Mucosa of stomach (tissue), 1 donor: ENCODE measurements at regions not wholly inside any gene's neighbourhood (a gene's known extent, or its start where the extent isn't known, plus 50 kb on each side); places are given as distances from the start of the nearest gene placed in this dataset.

Experiments used
- H3K27me3 ChIP-seq: one replicate; pipeline ENCODE4 v1.7.0; 2013; ENCODE audit warnings: mild to moderate bottlenecking, low read length; ENCODE audit not compliant: control insufficient read depth, insufficient read depth
- H3K36me3 ChIP-seq: one replicate; pipeline ENCODE4 v1.7.0; 2013; ENCODE audit warnings: low read length; ENCODE audit not compliant: control insufficient read depth, insufficient read depth
- H3K4me1 ChIP-seq: one replicate; pipeline ENCODE4 v1.7.0; 2013; ENCODE audit warnings: mild to moderate bottlenecking, low read length; ENCODE audit not compliant: control insufficient read depth, insufficient read depth
- H3K4me3 ChIP-seq: one replicate; pipeline ENCODE4 v1.7.0; 2013; ENCODE audit warnings: low read length
- H3K9ac ChIP-seq: one replicate; pipeline ENCODE4 v1.7.0; 2013; ENCODE audit warnings: mild to moderate bottlenecking, low read length, moderate library complexity
- H3K9me3 ChIP-seq: one replicate; pipeline ENCODE4 v1.7.0; 2013; ENCODE audit warnings: mild to moderate bottlenecking, low read length, moderate library complexity; ENCODE audit not compliant: control insufficient read depth
- donor health status: Pancreatic carcinoma.

- no peaks in the 10 kb centered on the region for H3K27me3 ChIP-seq
- no peaks in the 10 kb centered on the region for H3K9me3 ChIP-seq
- H3K36me3 ChIP-seq, result no peaks in the 10 kb centered on the region
- H3K4me1 ChIP-seq, result no peaks in the 10 kb centered on the region
- no peak overlapping the region for H3K9ac ChIP-seq
- no peak overlapping the region for H3K4me3 ChIP-seq
Measured at GRCh38 chr18:39037925-39038324, 1472.3 kb upstream of the CELF4 start.

DNA sequence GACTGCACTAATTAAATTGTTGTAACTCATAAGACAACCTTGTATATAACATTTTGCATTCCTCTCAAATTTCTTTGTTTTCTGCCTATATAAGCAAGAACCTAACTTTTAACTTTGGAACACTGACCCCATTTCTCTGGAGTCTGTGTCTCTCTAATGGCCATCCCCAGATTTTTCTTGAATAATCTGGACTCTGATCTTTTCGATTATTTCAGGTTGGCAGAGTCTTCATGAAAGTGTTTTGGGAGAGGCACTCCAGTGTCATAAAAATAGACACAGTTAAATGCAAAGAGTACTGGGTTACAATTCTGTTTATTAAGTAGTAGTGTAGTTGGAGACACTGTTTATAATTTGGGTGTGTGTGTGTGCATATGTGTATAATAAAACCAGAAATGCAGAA lies 1467.7 kb upstream of the CELF4 start:
- Histone ChIP-seq H3K4me1 (no peaks in the 10 kb centered on the region), H3K4me3 (no peak overlapping the region), H3K9me3 (no peaks in the 10 kb centered on the region), H3K9ac (no peak overlapping the region), H3K27me3 (no peaks in the 10 kb centered on the region), H3K36me3 (no peaks in the 10 kb centered on the region)

DNA sequence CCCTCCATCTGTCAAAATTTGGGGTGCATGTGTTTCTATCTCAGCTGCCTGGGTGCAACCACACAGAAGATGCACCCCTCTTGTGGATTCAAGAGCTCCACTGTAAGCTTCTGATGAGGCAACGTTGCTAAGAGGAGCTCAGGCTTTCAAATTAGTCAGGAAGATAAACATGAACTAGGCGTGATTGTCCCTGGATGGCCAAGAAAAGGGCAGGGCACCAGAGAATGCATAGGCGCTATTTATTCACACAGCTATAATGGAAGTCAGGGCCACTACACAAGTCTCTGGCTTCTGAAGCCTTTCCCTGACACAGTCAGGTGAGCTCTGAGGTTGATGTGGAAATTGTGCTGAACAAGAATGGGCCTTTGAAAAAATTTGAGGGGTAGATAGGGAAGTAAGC lies 1466.0 kb upstream of the CELF4 start:
- Histone ChIP-seq H3K9ac (no peak overlapping the region), H3K4me1 (no peaks in the 10 kb centered on the region), H3K27me3 (no peaks in the 10 kb centered on the region), H3K4me3 (no peak overlapping the region), H3K9me3 (no peaks in the 10 kb centered on the region), H3K36me3 (no peaks in the 10 kb centered on the region)

- Histone ChIP-seq H3K27me3 (no peaks in the 10 kb centered on the region), H3K4me3 (no peak overlapping the region), H3K36me3 (no peaks in the 10 kb centered on the region), H3K9ac (no peak overlapping the region), H3K4me1 (no peaks in the 10 kb centered on the region), H3K9me3 (no peaks in the 10 kb centered on the region)
Measured at GRCh38 chr18:39030124-39030655, 1464.6 kb upstream of the CELF4 start.

DNA sequence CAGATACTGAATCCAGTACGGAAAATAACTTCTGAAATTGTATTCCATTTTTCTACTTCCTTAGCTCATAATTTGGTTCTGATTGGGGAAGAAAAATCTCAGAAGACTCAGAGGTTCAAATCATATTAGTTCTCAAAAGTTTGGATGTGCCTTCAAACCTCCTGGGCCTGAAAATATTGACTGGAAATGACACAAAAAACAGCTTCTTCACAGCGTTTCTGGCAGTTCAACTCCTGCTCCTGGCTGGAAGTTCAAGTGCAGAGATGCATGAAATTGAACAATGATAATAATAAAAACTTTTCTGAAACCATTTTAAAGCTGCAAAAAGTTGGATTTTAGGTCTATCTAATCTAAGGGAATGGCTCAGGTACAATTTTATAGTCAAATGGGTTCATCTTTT lies 1459.9 kb upstream of the CELF4 start:
- Histone ChIP-seq H3K4me1 (no peaks in the 10 kb centered on the region), H3K9ac (no peak overlapping the region), H3K4me3 (no peak overlapping the region), H3K36me3 (no peaks in the 10 kb centered on the region), H3K27me3 (no peaks in the 10 kb centered on the region), H3K9me3 (no peaks in the 10 kb centered on the region)

- H3K9me3 ChIP-seq, result no peaks in the 10 kb centered on the region
- H3K9ac ChIP-seq, result no peak overlapping the region
- H3K4me3 ChIP-seq, result no peak overlapping the region
- H3K27me3 ChIP-seq, result no peaks in the 10 kb centered on the region
- H3K36me3 ChIP-seq, result no peaks in the 10 kb centered on the region
- H3K4me1 ChIP-seq, result no peaks in the 10 kb centered on the region
Measured at GRCh38 chr18:39019989-39020388, 1454.4 kb upstream of the CELF4 start.

- Histone ChIP-seq H3K27me3 (no peaks in the 10 kb centered on the region), H3K9ac (no peak overlapping the region), H3K4me3 (no peak overlapping the region), H3K9me3 (no peaks in the 10 kb centered on the region), H3K36me3 (no peaks in the 10 kb centered on the region), H3K4me1 (no peaks in the 10 kb centered on the region)
Measured at GRCh38 chr18:39007031-39007902, 1441.7 kb upstream of the CELF4 start.

- Histone ChIP-seq H3K4me1 (no peaks in the 10 kb centered on the region), H3K9ac (no peak overlapping the region), H3K36me3 (no peaks in the 10 kb centered on the region), H3K27me3 (no peaks in the 10 kb centered on the region), H3K9me3 (no peaks in the 10 kb centered on the region), H3K4me3 (no peak overlapping the region)
Measured at GRCh38 chr18:38996056-38996455, 1430.5 kb upstream of the CELF4 start.

GRCh38 chr18:38993342-38993741 lies 1427.7 kb upstream of the CELF4 start:
- Histone ChIP-seq H3K9ac (no peak overlapping the region), H3K36me3 (no peaks in the 10 kb centered on the region), H3K4me3 (no peak overlapping the region), H3K4me1 (no peaks in the 10 kb centered on the region), H3K9me3 (no peaks in the 10 kb centered on the region), H3K27me3 (no peaks in the 10 kb centered on the region)

GRCh38 chr18:38984968-38985367 lies 1419.4 kb upstream of the CELF4 start:
- no peak overlapping the region for H3K9ac ChIP-seq
- H3K9me3 ChIP-seq, result no peaks in the 10 kb centered on the region
- no peak overlapping the region for H3K4me3 ChIP-seq
- no peaks in the 10 kb centered on the region for H3K27me3 ChIP-seq
- no peaks in the 10 kb centered on the region for H3K36me3 ChIP-seq
- no peaks in the 10 kb centered on the region for H3K4me1 ChIP-seq

- no peak overlapping the region for H3K9ac ChIP-seq
- no peaks in the 10 kb centered on the region for H3K27me3 ChIP-seq
- no peak overlapping the region for H3K4me3 ChIP-seq
- no peaks in the 10 kb centered on the region for H3K9me3 ChIP-seq
- H3K36me3 ChIP-seq, result no peaks in the 10 kb centered on the region
- no peaks in the 10 kb centered on the region for H3K4me1 ChIP-seq
Measured at GRCh38 chr18:38982072-38982471, 1416.5 kb upstream of the CELF4 start.

DNA sequence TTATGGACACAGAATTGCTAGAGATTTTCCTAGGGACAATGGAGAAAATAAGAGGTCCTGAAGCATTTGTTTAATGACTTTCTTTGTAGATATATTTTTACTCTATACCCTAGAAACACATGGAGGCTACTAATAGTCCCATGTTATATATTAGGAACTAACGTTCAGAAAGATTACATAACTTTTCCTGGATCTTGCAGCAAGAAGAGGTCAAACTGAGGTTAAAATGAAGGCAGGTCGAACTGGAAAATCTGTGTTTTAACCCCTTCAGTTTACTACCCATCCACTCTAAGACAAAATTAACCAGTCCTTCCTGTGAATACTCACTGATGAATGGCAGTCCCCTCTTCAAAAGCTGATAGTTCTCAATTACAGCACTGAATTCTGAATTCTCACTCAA lies 1415.8 kb upstream of the CELF4 start:
- Histone ChIP-seq H3K36me3 (no peaks in the 10 kb centered on the region), H3K9ac (no peak overlapping the region), H3K9me3 (no peaks in the 10 kb centered on the region), H3K4me1 (no peaks in the 10 kb centered on the region), H3K4me3 (no peak overlapping the region), H3K27me3 (no peaks in the 10 kb centered on the region)
